ENCODE measurements at regions not wholly inside any gene's neighbourhood (a gene's known extent, or its start where the extent isn't known, plus 50 kb on each side); places are given as distances from the start of the nearest gene placed in this dataset.

DNA sequence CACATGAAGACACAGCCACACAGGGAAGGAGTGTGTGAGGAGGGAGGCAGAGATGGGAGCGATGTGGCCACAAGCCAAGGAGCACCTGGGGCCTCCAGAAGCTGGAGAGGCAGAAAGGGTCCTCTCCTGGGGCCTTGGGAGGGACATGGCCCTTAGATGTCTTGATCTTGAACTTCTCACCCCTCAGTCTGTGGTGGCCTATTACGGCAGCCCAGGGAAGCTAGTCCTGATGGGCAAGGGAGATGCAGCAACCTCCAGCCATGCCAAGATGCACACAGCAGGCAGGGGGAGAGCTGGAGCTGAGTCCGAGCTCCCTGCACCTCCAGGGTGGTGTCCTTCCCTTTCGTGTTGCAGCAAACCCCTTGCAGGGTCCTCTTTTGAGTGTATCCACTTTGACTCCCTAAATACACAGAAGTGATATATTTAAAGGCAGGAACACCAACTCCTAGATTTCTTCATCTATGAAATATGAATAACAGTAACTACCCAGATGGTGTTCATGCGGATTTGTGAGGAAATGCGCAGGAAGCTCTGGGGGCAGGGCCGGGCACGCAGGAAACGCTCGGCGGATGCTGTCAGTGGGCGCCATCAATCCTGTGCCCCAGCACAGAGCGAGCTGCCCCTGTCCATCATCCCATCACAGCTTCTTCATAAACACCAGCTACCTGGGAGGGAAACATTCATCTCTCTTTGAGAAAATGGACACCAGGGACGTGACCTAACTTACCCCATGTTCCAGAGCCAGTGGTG, 230.4 kb upstream of the MYT1L start (continued):
- no peak for TF ChIP-seq SP1 (IDR thresholded peaks at IDR 0.05)
- TF ChIP-seq YY1 (IDR thresholded peaks at IDR 0.05): no peak
- TF ChIP-seq GABPA (IDR thresholded peaks at IDR 0.05 in 1 of 2, conservative IDR thresholded peaks at IDR 0.05 in 1 of 2): no peak
- TF ChIP-seq, protein P1, sequence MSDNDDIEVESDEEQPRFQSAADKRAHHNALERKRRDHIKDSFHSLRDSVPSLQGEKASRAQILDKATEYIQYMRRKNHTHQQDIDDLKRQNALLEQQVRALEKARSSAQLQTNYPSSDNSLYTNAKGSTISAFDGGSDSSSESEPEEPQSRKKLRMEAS (IDR thresholded peaks at IDR 0.05): no peak

DNA sequence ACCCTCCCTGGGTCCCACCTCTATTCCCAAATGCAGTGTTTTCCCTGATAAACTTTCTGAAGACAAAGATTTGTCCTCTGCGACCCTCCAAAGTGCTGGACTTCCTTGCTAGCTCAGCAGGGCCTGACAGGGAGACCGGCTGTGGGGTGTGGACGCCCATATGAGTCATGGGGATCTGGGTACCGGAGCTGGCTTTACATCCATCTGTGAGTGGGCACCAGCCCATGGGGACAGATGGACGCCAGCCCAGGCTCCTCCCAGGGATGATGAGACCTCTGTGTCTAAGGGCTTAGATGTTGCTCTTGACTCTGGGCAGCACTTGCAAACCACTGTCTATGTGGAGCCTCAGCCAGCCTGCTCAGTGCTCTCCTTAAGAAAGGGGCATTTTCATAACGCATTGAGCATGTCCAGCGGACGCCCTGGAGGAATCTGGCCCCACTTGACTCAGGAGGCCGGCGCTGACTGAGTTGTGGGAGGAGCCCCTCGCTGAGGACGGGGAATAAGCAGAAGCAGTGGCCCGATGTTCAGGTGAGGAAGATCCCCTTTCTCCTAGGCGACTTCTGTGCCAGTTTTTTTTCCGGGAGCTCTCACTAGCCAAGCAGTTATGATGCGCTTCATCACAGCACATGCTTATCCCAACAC, 229.4 kb upstream of the MYT1L start:
- Histone ChIP-seq H3K4me1 (ENCODE audit: control insufficient read depth in 4 of 4, insufficient read depth in 4 of 4, low read length in 3 of 4) (no peaks in the 10 kb centered on the region), H3K9me3 (ENCODE audit: control insufficient read depth in 4 of 4, low read length in 3 of 4) (peaks cover 0 to 3% (median 0%) of the 10 kb centered on the region in 4 donors), H3K36me3 (ENCODE audit: control insufficient read depth in 4 of 4, insufficient read depth in 3 of 4, low read depth in 1 of 4, low read length in 3 of 4) (no peaks in the 10 kb centered on the region), H3K9ac (ENCODE audit: low read depth in 1 of 2, low read length in 2 of 2) (no peak overlapping the region), H3K4me3 (ENCODE audit: low read depth in 1 of 3, low read length in 3 of 3) (no peak overlapping the region), H3K27me3 (ENCODE audit: control insufficient read depth in 4 of 4, insufficient read depth in 4 of 4, low read length in 3 of 4) (no peaks in the 10 kb centered on the region), H3K27ac (ENCODE audit: low read depth in 1 of 2, low read length in 2 of 2) (no peak overlapping the region)
- 75% methylated on average over 16 of the region's 16 CpGs for WGBS
- no peak for DNase-seq (ENCODE audit: low spot score)
- TF ChIP-seq, protein P2, sequence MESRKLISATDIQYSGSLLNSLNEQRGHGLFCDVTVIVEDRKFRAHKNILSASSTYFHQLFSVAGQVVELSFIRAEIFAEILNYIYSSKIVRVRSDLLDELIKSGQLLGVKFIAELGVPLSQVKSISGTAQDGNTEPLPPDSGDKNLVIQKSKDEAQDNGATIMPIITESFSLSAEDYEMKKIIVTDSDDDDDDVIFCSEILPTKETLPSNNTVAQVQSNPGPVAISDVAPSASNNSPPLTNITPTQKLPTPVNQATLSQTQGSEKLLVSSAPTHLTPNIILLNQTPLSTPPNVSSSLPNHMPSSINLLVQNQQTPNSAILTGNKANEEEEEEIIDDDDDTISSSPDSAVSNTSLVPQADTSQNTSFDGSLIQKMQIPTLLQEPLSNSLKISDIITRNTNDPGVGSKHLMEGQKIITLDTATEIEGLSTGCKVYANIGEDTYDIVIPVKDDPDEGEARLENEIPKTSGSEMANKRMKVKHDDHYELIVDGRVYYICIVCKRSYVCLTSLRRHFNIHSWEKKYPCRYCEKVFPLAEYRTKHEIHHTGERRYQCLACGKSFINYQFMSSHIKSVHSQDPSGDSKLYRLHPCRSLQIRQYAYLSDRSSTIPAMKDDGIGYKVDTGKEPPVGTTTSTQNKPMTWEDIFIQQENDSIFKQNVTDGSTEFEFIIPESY (IDR thresholded peaks at IDR 0.05): no peak
- TF ChIP-seq RAD21 (IDR thresholded peaks at IDR 0.05) (no peak), YY1 (IDR thresholded peaks at IDR 0.05) (no peak), GABPA (IDR thresholded peaks at IDR 0.05 in 1 of 2, conservative IDR thresholded peaks at IDR 0.05 in 1 of 2) (no peak), HNF4A (conservative IDR thresholded peaks at IDR 0.05) (no peak), NR2F2 (IDR thresholded peaks at IDR 0.05) (no peak), FOXA2 (IDR thresholded peaks at IDR 0.05) (no peak), FOXA1 (IDR thresholded peaks at IDR 0.05) (no peak)
- TF ChIP-seq, protein P3, sequence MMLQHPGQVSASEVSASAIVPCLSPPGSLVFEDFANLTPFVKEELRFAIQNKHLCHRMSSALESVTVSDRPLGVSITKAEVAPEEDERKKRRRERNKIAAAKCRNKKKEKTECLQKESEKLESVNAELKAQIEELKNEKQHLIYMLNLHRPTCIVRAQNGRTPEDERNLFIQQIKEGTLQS (IDR thresholded peaks at IDR 0.05): no peak

DNA sequence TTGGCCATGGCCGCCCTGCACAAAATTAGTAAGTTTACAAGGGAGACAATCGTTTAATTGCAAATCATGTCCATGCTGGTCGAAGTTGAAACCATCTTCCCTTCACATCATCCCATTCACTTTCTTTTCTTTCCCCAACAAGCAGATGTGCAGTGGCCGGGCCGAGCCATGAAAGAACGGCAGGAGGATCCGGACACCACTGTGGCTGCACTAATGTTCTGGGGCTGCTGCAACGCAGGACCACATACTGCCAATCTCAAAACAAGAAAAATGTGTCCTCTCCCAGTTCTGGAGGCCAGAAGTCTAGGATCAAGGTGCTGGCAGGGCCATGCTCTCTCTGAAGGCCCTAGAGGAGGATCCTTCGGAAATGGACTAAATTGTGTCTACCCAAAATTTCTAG, 227.4 kb upstream of the MYT1L start:
- no peak for DNase-seq (ENCODE audit: low spot score)
- TF ChIP-seq RXRA (IDR thresholded peaks at IDR 0.05): no peak
- TF ChIP-seq JUND (IDR thresholded peaks at IDR 0.05): no peak
- TF ChIP-seq YY1 (IDR thresholded peaks at IDR 0.05): no peak
- TF ChIP-seq HNF4A (conservative IDR thresholded peaks at IDR 0.05): no peak
- no peak for TF ChIP-seq TAF1 (conservative IDR thresholded peaks at IDR 0.05)
- TF ChIP-seq FOXA2 (IDR thresholded peaks at IDR 0.05): no peak
- TF ChIP-seq, protein P4, sequence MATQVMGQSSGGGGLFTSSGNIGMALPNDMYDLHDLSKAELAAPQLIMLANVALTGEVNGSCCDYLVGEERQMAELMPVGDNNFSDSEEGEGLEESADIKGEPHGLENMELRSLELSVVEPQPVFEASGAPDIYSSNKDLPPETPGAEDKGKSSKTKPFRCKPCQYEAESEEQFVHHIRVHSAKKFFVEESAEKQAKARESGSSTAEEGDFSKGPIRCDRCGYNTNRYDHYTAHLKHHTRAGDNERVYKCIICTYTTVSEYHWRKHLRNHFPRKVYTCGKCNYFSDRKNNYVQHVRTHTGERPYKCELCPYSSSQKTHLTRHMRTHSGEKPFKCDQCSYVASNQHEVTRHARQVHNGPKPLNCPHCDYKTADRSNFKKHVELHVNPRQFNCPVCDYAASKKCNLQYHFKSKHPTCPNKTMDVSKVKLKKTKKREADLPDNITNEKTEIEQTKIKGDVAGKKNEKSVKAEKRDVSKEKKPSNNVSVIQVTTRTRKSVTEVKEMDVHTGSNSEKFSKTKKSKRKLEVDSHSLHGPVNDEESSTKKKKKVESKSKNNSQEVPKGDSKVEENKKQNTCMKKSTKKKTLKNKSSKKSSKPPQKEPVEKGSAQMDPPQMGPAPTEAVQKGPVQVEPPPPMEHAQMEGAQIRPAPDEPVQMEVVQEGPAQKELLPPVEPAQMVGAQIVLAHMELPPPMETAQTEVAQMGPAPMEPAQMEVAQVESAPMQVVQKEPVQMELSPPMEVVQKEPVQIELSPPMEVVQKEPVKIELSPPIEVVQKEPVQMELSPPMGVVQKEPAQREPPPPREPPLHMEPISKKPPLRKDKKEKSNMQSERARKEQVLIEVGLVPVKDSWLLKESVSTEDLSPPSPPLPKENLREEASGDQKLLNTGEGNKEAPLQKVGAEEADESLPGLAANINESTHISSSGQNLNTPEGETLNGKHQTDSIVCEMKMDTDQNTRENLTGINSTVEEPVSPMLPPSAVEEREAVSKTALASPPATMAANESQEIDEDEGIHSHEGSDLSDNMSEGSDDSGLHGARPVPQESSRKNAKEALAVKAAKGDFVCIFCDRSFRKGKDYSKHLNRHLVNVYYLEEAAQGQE (IDR thresholded peaks at IDR 0.05): no peak
- TF ChIP-seq RAD21 (IDR thresholded peaks at IDR 0.05): no peak
- no peak for TF ChIP-seq NR2F2 (IDR thresholded peaks at IDR 0.05)
- no peak for TF ChIP-seq GABPA (IDR thresholded peaks at IDR 0.05 in 1 of 2, conservative IDR thresholded peaks at IDR 0.05 in 1 of 2)
- TF ChIP-seq, protein P5, sequence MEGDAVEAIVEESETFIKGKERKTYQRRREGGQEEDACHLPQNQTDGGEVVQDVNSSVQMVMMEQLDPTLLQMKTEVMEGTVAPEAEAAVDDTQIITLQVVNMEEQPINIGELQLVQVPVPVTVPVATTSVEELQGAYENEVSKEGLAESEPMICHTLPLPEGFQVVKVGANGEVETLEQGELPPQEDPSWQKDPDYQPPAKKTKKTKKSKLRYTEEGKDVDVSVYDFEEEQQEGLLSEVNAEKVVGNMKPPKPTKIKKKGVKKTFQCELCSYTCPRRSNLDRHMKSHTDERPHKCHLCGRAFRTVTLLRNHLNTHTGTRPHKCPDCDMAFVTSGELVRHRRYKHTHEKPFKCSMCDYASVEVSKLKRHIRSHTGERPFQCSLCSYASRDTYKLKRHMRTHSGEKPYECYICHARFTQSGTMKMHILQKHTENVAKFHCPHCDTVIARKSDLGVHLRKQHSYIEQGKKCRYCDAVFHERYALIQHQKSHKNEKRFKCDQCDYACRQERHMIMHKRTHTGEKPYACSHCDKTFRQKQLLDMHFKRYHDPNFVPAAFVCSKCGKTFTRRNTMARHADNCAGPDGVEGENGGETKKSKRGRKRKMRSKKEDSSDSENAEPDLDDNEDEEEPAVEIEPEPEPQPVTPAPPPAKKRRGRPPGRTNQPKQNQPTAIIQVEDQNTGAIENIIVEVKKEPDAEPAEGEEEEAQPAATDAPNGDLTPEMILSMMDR (IDR thresholded peaks at IDR 0.05; ENCODE audit: low read depth, low read length, missing input control): no peak
- TF ChIP-seq FOXA1 (IDR thresholded peaks at IDR 0.05): no peak
- TF ChIP-seq, protein P2 (IDR thresholded peaks at IDR 0.05): no peak
- TF ChIP-seq SP1 (IDR thresholded peaks at IDR 0.05): no peak
- TF ChIP-seq HNF4G (IDR thresholded peaks at IDR 0.05): no peak
- TF ChIP-seq, protein P3 (IDR thresholded peaks at IDR 0.05): no peak
- Histone ChIP-seq H3K27me3 (ENCODE audit: control insufficient read depth in 4 of 4, insufficient read depth in 4 of 4, low read length in 3 of 4) (no peaks in the 10 kb centered on the region), H3K4me3 (ENCODE audit: low read depth in 1 of 3, low read length in 3 of 3) (no peak overlapping the region), H3K4me1 (ENCODE audit: control insufficient read depth in 4 of 4, insufficient read depth in 4 of 4, low read length in 3 of 4) (no peaks in the 10 kb centered on the region), H3K9me3 (ENCODE audit: control insufficient read depth in 4 of 4, low read length in 3 of 4) (peaks cover 0 to 3% (median 0%) of the 10 kb centered on the region in 4 donors), H3K27ac (ENCODE audit: low read depth in 1 of 2, low read length in 2 of 2) (no peak overlapping the region), H3K36me3 (ENCODE audit: control insufficient read depth in 4 of 4, insufficient read depth in 3 of 4, low read depth in 1 of 4, low read length in 3 of 4) (no peaks in the 10 kb centered on the region), H3K9ac (ENCODE audit: low read depth in 1 of 2, low read length in 2 of 2) (no peak overlapping the region)
- WGBS: 83% methylated on average over 9 of the region's 9 CpGs

Measured in liver (tissue), 8 donors.